GM12878 (cell line): ENCODE measurements at regions not wholly inside any gene's neighbourhood (a gene's known extent, or its start where the extent isn't known, plus 50 kb on each side); places are given as distances from the start of the nearest gene placed in this dataset.

Experiments
- FOS ChIP-seq: IDR thresholded peaks from 3 replicates; pipeline ENCODE4 v1.6.1; 2011; ENCODE audit warnings: borderline replicate concordance; ENCODE audit not compliant: insufficient read length; ENCODE audit errors: extremely low read depth
- GABPA ChIP-seq: IDR thresholded peaks from 2 replicates; pipeline ENCODE4 v1.6.1; 2014; ENCODE audit warnings: antibody characterized with exemption, low read depth, mild to moderate bottlenecking, inconsistent platforms
- HDAC6 ChIP-seq: fragments of 200-600 bp; sonication (generic); IDR thresholded peaks from one replicate; pipeline ENCODE4 v1.8.0; 2017; ENCODE audit warnings: antibody characterized with exemption; ENCODE audit not compliant: unreplicated experiment
- JUNB ChIP-seq: IDR thresholded peaks from 2 replicates; pipeline ENCODE4 v1.6.1; 2016; ENCODE audit warnings: antibody characterized with exemption, mild to moderate bottlenecking
- KDM1A ChIP-seq: fragments of 200-600 bp; sonication (generic); IDR thresholded peaks from 2 replicates; pipeline ENCODE4 v1.6.1; 2016; ENCODE audit warnings: borderline replicate concordance
- RCOR1 ChIP-seq: conservative IDR thresholded peaks from 2 replicates; pipeline ENCODE4 v1.6.1; 2012; ENCODE audit warnings: low read depth, low read length, improper control_type of control experiment
- RFX5 ChIP-seq: IDR thresholded peaks from 2 replicates; pipeline ENCODE4 v1.6.1; 2011; ENCODE audit warnings: low read depth, low read length, improper control_type of control experiment
- SREBF2 ChIP-seq: IDR thresholded peaks from 2 replicates; pipeline ENCODE4 v1.6.1; 2012; ENCODE audit warnings: mild to moderate bottlenecking, low read length
- TAF1 ChIP-seq: IDR thresholded peaks from 2 replicates; pipeline ENCODE4 v1.6.1; 2011; ENCODE audit warnings: mild to moderate bottlenecking, low read depth, low read length, borderline replicate concordance
- TF ChIP-seq, protein P1 (sequence below), 3 experiments: IDR thresholded peaks in 2 of 3; conservative IDR thresholded peaks in 1 of 3; 2 replicates each; pipeline ENCODE4 v1.5.1; 2011; ENCODE audit warnings: low read depth in 3 of 3, low read length in 3 of 3, mild to moderate bottlenecking in 3 of 3, control low read depth in 2 of 3, moderate library complexity in 2 of 3, inconsistent platforms in 1 of 3, mixed read lengths in 1 of 3; ENCODE audit not compliant: control insufficient read depth in 2 of 3, insufficient read depth in 1 of 3; ENCODE audit errors: extremely low read depth in 1 of 3
- TF ChIP-seq, protein P2 (sequence below): IDR thresholded peaks from 2 replicates; pipeline ENCODE4 v1.6.1; 2012; ENCODE audit warnings: low read length, inconsistent platforms

DNA sequence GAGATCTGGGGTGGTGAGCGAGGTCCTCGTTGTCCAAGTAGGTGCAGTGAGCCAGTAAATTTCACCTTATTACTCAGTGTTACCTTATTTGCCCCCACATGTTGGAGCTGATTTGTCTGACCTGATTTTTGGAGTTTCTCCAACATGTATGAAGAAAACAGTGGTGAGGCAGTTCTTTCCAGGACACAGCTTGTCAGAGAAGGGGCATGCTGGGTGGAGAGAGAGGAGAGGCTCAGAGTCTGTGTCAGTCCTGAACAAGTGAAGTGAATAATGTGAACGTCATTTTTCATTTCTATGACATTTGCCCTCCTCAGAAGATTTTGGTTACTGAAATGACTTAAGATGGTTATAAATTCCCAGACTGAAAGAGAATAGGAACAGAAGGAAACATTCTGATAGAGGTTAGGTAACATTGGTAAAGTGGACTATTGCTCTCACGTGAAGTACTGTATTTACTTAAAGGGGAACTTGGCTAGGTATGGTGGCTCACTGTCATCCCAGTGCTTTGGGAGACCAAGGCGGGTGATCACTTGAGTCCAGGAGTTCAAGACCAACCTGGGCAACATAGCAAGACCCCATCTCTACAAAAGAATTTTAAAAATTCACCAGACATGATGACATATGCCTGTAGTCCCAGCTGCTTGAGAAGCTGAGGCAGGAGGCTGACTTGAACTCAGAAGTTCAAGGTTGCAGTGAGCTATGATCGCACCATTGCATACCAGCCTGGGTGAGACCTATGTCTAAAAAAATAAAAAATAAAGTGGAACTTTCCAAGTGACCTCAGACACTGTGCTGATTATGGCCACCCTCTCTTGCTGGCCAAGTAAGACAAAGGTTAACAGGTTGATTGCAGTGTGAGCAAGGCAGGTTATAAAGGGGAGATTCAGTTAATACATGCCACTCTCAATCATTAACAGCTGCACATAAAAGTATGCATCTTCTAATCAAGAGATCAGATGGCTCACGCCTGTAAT is 184.3 kb downstream of the EDN1 start:
- TF ChIP-seq HDAC6, result no peak
- TF ChIP-seq TAF1, result no peak
- TF ChIP-seq KDM1A, result no peak
- TF ChIP-seq, protein P1, sequence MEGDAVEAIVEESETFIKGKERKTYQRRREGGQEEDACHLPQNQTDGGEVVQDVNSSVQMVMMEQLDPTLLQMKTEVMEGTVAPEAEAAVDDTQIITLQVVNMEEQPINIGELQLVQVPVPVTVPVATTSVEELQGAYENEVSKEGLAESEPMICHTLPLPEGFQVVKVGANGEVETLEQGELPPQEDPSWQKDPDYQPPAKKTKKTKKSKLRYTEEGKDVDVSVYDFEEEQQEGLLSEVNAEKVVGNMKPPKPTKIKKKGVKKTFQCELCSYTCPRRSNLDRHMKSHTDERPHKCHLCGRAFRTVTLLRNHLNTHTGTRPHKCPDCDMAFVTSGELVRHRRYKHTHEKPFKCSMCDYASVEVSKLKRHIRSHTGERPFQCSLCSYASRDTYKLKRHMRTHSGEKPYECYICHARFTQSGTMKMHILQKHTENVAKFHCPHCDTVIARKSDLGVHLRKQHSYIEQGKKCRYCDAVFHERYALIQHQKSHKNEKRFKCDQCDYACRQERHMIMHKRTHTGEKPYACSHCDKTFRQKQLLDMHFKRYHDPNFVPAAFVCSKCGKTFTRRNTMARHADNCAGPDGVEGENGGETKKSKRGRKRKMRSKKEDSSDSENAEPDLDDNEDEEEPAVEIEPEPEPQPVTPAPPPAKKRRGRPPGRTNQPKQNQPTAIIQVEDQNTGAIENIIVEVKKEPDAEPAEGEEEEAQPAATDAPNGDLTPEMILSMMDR (IDR thresholded peaks at IDR 0.05 in 2 of 3, conservative IDR thresholded peaks at IDR 0.05 in 1 of 3; ENCODE audit: control insufficient read depth in 2 of 3, extremely low read depth in 1 of 3, insufficient read depth in 1 of 3, low read depth in 3 of 3, low read length in 3 of 3), result no peak
- no peak for TF ChIP-seq RCOR1
- TF ChIP-seq RFX5, result no peak
- no peak for TF ChIP-seq GABPA
- no peak for TF ChIP-seq SREBF2
- TF ChIP-seq, protein P2, sequence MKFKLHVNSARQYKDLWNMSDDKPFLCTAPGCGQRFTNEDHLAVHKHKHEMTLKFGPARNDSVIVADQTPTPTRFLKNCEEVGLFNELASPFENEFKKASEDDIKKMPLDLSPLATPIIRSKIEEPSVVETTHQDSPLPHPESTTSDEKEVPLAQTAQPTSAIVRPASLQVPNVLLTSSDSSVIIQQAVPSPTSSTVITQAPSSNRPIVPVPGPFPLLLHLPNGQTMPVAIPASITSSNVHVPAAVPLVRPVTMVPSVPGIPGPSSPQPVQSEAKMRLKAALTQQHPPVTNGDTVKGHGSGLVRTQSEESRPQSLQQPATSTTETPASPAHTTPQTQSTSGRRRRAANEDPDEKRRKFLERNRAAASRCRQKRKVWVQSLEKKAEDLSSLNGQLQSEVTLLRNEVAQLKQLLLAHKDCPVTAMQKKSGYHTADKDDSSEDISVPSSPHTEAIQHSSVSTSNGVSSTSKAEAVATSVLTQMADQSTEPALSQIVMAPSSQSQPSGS, result no peak
- no peak for TF ChIP-seq JUNB
- TF ChIP-seq FOS, result no peak
